ENCODE measurements at regions not wholly inside any gene's neighbourhood (a gene's known extent, or its start where the extent isn't known, plus 50 kb on each side); places are given as distances from the start of the nearest gene placed in this dataset.
"Not testable (repeated sequence)": the region's sequence is repeated elsewhere in the genome, so short reads cannot be mapped to it uniquely, and the experiment has no call there.

DNA sequence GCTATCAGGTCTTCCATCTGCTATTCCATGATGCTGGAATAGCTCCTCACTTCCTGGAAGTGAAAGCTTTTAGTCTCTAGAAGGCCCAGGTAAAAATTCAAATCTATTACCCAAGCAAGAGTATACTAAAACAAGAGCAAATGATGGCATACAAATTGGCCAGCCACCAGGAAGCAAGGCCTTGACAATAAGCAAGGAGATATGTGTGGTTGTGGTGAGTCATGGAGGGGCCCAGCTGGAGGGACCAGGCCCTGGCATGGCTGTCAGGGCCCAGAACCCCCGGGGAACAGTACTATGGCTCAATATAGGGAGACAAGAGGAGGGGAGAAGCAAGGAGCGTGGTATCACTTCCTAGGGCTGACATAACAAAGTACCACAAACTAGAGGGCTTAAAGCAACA is 358.7 kb downstream of the RRAGC start:
- DNase-seq (ENCODE audit: low spot score) = no peak

DNA sequence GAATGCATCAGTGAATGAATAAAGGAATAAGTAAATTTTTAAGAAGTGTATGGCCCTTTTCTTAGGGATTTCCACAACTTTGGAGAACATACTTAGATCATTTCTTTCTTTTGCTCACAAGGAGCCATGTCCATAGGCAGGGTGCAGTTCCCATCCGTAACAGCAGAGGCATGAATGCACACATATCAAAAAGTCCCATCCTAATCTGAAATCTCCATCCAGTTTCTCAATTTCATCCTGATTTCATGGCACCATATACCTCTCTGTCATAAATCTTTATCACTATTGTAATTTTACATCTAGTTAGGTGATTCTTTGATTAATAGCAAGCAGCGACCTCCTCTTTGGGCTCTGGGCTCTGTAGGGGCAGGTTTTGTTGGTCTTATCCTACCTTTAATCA is 359.2 kb downstream of the RRAGC start:
- no peak for DNase-seq (ENCODE audit: low spot score)

DNA sequence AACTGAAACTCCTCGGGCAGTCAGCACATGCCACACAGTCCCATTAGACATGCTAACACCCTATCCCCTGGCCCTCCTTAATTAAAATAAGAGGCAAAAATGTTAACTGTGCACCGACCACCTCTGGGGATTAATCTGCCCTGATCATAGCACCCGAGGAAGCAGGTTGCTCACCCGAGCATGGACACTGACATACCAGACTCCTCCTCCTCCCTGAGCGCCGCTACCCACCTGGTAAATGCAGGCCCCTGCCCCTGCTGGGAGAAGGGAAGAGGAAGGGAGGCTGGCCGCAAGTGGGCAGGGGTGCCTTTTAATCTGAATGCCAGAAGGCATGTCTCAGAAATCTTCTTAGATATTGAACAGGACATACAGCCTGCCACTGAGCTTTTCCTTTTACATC is 360.9 kb downstream of the RRAGC start:
- DNase-seq (ENCODE audit: low spot score) = no peak

DNA sequence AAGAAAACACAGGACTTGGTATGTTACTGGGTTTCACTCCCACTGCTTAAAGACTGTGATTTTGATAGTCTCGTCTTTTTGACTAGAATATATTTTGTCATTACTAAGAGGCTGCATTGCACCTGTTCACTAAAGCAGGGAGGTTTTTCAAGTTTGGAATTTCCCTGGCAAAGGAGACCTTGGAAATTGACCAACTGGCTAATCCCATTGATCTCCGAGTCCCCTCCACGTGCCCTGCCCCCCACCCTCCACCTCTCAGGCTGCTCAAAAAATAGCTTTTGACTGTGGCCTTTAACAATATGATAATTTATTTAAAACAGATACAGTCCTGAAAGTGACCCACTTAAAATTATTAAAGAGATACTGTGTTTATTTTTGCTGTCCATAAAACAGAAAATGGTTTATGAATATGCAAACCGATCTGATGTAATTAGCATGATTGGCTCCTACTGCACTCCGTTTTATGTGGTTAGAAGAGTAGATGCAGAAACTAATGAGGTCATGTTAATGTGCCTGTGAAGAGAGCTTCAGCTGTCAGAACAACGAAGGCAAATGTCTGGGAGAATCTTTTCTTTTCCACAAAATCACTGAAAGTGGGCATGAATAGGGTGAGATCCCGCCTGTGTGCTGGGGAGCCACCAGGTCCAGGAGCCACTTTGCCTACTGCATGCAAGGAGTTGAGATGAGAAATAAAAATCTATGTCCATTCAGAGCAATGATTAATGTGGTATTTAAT is 361.5 kb downstream of the RRAGC start:
- no peak for DNase-seq (ENCODE audit: low spot score)

DNA sequence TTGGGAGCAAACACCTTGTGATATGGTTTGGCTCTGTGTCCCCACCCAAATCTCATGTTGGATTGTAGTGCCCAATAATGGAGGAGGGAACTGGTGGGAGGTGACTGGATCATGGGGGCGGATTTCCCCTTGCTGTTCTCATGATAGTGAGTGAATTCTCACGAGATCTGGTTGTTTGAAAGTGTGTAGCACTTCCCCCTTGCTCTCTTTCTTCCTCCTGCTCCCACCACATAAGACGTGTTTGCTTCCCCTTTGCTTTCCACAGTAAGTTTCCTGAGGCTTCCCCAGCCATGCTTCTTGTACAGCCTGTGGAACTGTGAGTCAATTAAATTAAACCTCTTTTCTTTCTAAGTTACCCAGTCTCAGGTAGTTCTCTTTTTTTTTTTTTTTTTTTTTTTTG is 366.3 kb downstream of the RRAGC start:
- not testable (repeated sequence) for DNase-seq (ENCODE audit: low spot score)

DNA sequence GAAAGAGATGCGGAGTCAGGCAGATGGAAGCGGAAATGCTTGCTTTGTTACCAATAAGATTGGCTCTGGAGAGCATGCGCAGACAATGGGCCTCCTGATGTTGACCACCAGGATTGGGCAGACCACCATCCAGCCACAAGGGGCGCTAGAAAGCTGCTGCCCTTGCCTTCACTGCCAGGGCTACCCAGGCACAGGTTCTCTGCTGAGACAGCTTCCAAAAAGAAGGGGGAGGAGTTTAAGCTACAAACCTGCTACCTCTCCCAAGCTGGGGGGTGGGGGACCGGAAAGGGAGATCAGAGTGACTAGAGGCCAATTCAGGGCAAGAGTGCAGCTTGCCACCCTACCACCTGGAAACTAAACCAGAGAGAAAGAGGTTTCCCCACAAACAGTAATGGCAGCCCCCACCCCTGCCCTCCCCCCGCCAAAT is 369.7 kb downstream of the RRAGC start:
- peak; percentile 27 for DNase-seq (ENCODE audit: low spot score)

GRCh38 chr1:38488162-38488898 is 371.2 kb downstream of the RRAGC start:
- DNase-seq (ENCODE audit: low spot score) = no peak

- DNase-seq (ENCODE audit: low spot score) = no peak
Observed at GRCh38 chr1:38487396-38487795, 372.2 kb downstream of the RRAGC start.

GRCh38 chr1:38486085-38486484 is 373.5 kb downstream of the RRAGC start:
- no peak for DNase-seq (ENCODE audit: low spot score)

DNA sequence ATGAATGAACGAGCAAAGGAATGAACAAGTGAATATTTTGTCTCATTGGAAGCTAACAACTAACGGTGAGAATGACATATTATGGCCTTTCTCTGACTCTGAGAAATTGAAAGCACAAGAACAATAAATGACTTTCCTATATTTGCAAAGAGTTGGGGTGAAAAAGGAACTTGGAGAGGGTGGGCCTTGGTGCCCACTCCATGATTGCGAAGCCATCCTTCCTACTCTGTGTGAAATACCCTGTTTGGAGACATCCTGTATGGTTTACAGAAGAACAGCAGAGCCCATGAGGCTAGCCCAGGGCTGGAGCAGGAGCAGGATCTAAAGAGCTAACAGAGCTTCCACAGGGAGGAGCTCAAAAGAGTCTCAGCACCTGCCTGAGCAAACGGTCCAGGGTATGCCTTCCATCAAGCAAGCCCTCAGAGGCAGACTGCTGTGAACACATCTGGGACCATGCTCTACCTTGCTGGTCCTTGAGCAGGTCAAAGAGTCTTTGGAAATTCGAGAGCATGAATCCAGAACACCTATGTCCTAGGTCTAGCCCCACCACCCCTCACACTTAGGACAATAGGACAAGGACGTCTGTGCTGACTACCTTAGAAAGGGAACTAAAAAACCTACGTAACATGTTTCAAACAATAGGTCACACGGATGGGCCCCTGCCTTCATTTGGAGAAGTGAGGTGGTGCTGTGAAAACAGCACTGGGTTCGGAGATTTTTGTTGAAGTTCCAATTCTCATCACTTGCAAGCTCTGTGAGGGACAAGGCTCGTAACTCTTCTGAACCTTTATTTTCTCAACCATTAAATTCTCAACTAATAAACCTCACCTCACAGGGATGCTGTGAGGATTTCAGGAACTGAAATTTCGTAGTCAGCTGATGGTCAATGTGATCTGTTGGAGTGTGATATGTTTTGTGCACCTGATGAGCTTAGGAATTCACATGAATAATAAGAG is 377.4 kb downstream of the RRAGC start:
- DNase-seq (ENCODE audit: low spot score) = no peak

GRCh38 chr1:38479662-38480061 is 379.9 kb downstream of the RRAGC start:
- DNase-seq (ENCODE audit: low spot score) = not testable (repeated sequence)

DNA sequence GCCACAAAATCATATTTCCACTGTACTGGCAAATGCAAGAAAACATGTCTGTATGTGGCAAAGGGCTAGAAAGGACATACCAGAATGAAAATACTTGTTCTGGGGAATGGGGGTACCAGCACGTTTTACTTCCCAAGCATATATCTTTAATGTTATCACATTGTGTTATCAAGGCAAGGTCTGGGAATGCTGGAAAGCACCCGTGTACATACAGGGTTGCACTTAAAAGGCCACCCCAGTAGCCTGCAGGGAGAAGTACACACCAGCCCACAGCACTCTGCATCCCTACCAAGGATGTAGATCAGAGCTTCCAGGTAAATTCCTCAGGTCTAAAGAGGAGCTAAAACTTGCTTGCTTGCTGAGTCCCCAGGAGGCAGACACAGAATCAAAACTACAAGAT is 381.8 kb downstream of the RRAGC start:
- DNase-seq (ENCODE audit: low spot score) = no peak

- DNase-seq (ENCODE audit: low spot score) = no peak
Observed at GRCh38 chr1:38476850-38477178, 382.8 kb downstream of the RRAGC start.

- no peak for DNase-seq (ENCODE audit: low spot score)
Observed at GRCh38 chr1:38476111-38476849, 383.3 kb downstream of the RRAGC start.

DNA sequence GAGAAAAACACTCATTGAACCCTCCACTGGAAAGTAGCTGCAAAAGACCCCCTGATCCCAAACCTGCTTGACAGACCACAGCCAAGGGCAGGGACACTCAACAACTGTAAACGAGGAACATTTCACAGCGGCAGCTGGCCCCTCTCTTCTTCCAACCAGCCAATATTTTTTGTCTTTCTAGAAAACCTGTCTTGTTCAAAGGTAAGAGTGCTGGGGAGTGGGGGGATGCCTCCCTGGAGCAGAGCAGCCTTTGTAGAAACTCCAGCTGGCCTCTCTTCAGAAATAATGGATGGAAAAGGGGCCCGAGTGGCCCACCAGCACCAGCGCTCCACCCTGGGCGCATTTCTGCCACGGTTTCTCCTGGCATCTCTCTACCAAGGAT is 384.0 kb downstream of the RRAGC start:
- DNase-seq (ENCODE audit: low spot score) = no peak

DNA sequence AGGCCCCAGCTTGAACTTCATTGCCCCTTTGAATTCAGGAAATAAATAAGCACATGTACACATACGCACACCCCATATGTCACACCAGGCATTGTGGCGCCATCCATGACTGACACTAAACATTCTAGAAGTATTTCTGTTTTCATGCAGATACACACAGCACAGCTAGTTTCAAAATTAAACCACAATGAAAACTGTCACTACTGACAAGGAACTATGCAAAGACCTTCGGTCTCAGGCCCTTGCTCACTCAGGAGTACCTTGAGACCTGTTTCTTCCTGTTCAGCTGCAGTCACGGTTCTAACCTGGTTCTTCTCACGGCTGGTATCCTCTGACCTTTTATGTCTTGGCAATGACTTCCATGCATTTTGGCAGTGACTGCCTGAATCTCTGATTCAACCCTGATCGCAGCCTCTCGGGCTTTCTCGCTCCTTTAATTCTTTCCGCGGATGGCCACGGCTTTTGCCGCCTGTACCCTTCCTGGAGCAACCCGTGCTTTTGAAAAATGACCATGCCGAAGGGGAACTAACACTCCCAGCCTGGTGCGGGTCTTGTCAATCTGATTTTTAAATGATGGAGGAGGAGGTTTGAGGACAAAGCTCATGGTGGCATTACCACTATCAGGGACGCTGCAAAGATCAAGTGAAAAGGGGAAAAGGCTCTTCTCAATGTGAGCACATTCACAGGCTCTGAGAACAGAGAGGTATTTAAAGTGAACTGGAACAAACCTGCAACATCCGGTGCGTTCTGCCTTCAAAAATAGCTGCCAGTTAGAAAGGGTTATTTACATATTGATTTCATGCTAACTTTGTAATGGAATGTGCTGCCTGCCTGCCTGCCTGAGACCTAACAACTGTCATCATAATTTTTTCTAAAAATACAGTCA is 384.6 kb downstream of the RRAGC start:
- DNase-seq (ENCODE audit: low spot score) = no peak

GRCh38 chr1:38466487-38466886 is 393.1 kb downstream of the RRAGC start:
- no peak for DNase-seq (ENCODE audit: low spot score)

- DNase-seq (ENCODE audit: low spot score) = no peak
Observed at GRCh38 chr1:38465460-38465859, 394.1 kb downstream of the RRAGC start.

DNA sequence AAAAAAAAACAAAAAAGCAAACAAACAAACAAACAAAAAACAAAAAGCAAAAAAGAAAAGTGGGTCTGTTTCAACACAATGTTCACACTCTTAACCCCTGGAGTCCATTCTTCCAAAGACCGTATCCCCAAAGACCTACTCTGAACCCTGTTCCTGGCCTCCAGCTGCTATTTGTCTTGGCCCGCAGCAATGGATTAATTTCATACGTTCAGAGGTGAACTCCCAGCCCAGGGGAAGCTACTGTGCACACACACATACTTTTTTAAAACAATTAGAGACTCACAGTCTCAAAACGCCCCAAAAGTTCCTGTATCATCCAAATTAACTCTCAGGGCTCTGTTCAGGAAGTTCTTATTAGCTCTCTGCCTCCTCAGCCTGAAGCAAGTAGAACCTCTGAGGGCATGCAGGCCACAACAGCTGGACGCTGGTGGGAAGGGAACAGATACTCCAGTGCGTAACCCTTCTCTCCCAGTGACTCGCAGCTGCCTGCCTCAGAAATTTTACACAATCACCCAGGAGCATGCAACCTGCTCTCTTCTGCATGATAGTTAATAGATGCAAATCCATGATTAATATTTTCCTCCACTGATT is 395.4 kb downstream of the RRAGC start:
- no peak for DNase-seq (ENCODE audit: low spot score)

GRCh38 chr1:38463074-38463473 is 396.5 kb downstream of the RRAGC start:
- DNase-seq (ENCODE audit: low spot score) = no peak

GRCh38 chr1:38456531-38456876 is 403.1 kb downstream of the RRAGC start:
- DNase-seq (ENCODE audit: low spot score) = no peak

Measured in AG08396 (cell line).